ENCODE measurements at regions not wholly inside any gene's neighbourhood (a gene's known extent, or its start where the extent isn't known, plus 50 kb on each side); places are given as distances from the start of the nearest gene placed in this dataset.

GRCh38 chr4:38495446-38495845 is 168.6 kb upstream of the KLF3 start:
- no peaks in the 10 kb centered on the region for H3K27me3 ChIP-seq (ENCODE audit: control insufficient read depth, insufficient read depth, low read length)
- peak; percentile 28 for FAIRE-seq

GRCh38 chr4:38497121-38497520 is 166.9 kb upstream of the KLF3 start:
- Histone ChIP-seq H3K4me3 (ENCODE audit: low read depth, low read length) (no peak overlapping the region), H3K36me3 (ENCODE audit: control insufficient read depth, insufficient read depth, low read length) (no peaks in the 10 kb centered on the region), H3K27me3 (ENCODE audit: control insufficient read depth, insufficient read depth, low read length) (no peaks in the 10 kb centered on the region)
- DNase-seq (ENCODE audit: low read depth) = no peak
- TF ChIP-seq CTCF (IDR thresholded peaks at IDR 0.05; ENCODE audit: insufficient read depth, low read length, severe bottlenecking) = no peak
- no peak for FAIRE-seq

More at GRCh38 chr4:38495446-38495845, 168.6 kb upstream of the KLF3 start:
- no peak for DNase-seq (ENCODE audit: low read depth)
- Histone ChIP-seq H3K4me3 (ENCODE audit: low read depth, low read length) (no peak overlapping the region), H3K36me3 (ENCODE audit: control insufficient read depth, insufficient read depth, low read length) (no peaks in the 10 kb centered on the region)
- TF ChIP-seq CTCF (IDR thresholded peaks at IDR 0.05; ENCODE audit: insufficient read depth, low read length, severe bottlenecking) = no peak

- TF ChIP-seq CTCF (IDR thresholded peaks at IDR 0.05; ENCODE audit: insufficient read depth, low read length, severe bottlenecking) = no peak
- DNase-seq (ENCODE audit: low read depth) (no peak), FAIRE-seq (peak; percentile 52)
- no peak overlapping the region for H3K4me3 ChIP-seq (ENCODE audit: low read depth, low read length)
- H3K27me3 ChIP-seq (ENCODE audit: control insufficient read depth, insufficient read depth, low read length) = no peaks in the 10 kb centered on the region
- no peaks in the 10 kb centered on the region for H3K36me3 ChIP-seq (ENCODE audit: control insufficient read depth, insufficient read depth, low read length)
These were observed 164.9 kb upstream of the KLF3 start for GRCh38 chr4:38499101-38499500.

- FAIRE-seq (no peak), DNase-seq (ENCODE audit: low read depth) (no peak)
- Histone ChIP-seq H3K27me3 (ENCODE audit: control insufficient read depth, insufficient read depth, low read length) (no peaks in the 10 kb centered on the region), H3K36me3 (ENCODE audit: control insufficient read depth, insufficient read depth, low read length) (no peaks in the 10 kb centered on the region), H3K4me3 (ENCODE audit: low read depth, low read length) (no peak overlapping the region)
- no peak for TF ChIP-seq CTCF (IDR thresholded peaks at IDR 0.05; ENCODE audit: insufficient read depth, low read length, severe bottlenecking)
These were observed 163.6 kb upstream of the KLF3 start for GRCh38 chr4:38500433-38500832.

GRCh38 chr4:38501698-38502097 is 162.3 kb upstream of the KLF3 start:
- TF ChIP-seq CTCF (IDR thresholded peaks at IDR 0.05; ENCODE audit: insufficient read depth, low read length, severe bottlenecking) = no peak
- DNase-seq (ENCODE audit: low read depth) = no peak
- no peak overlapping the region for H3K4me3 ChIP-seq (ENCODE audit: low read depth, low read length)
- H3K36me3 ChIP-seq (ENCODE audit: control insufficient read depth, insufficient read depth, low read length) = no peaks in the 10 kb centered on the region
- FAIRE-seq = no peak
- H3K27me3 ChIP-seq (ENCODE audit: control insufficient read depth, insufficient read depth, low read length) = no peaks in the 10 kb centered on the region

- TF ChIP-seq CTCF (IDR thresholded peaks at IDR 0.05; ENCODE audit: insufficient read depth, low read length, severe bottlenecking) = no peak
- DNase-seq (ENCODE audit: low read depth) = no peak
- H3K27me3 ChIP-seq (ENCODE audit: control insufficient read depth, insufficient read depth, low read length) = no peaks in the 10 kb centered on the region
- FAIRE-seq = no peak
- H3K36me3 ChIP-seq (ENCODE audit: control insufficient read depth, insufficient read depth, low read length) = no peaks in the 10 kb centered on the region
- no peak overlapping the region for H3K4me3 ChIP-seq (ENCODE audit: low read depth, low read length)
These were observed 160.2 kb upstream of the KLF3 start for GRCh38 chr4:38503689-38504395.
